ENCODE measurements at regions not wholly inside any gene's neighbourhood (a gene's known extent, or its start where the extent isn't known, plus 50 kb on each side); places are given as distances from the start of the nearest gene placed in this dataset.
"Not testable (repeated sequence)": the region's sequence is repeated elsewhere in the genome, so short reads cannot be mapped to it uniquely, and the experiment has no call there.

DNA sequence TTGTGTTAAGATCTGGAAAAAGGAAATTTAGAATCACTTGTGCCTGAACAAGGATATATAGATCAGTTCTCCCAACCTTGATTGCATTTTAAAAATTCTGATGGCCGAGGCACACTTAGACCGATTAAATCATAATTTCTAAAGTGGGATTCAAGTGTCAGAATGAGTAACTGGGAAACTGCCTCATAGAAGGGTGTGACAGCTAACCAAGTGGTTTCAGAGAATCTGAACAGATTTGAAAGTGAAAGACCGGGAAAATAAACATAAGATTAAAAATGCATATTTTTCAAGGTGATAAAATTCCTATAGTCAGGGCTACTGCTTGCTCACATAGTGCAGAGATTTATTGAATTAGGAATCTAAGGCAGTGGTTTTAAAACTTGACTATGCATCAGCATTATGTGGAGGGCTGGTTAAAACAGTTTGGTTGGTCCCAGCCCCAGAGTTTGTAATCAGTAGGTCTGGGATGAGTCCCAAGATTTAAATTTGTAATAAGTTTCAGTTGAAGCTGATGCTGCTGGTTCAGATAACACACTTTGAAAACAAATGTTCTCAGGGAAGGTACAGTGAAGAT lies 314.3 kb downstream of the NSUN3 start:
- H3K27me3 ChIP-seq (ENCODE audit: control insufficient read depth, insufficient read depth, low read length); H3K9ac ChIP-seq (ENCODE audit: low read length); H3K9me3 ChIP-seq (ENCODE audit: control insufficient read depth, low read depth, low read length); H3K27ac ChIP-seq (ENCODE audit: low read length); H3K36me3 ChIP-seq (ENCODE audit: control insufficient read depth, low read depth, low read length); H3K4me3 ChIP-seq (ENCODE audit: low read length): not testable (repeated sequence)
- H3K4me1 ChIP-seq (ENCODE audit: control insufficient read depth, low read depth, low read length), result peaks cover 19% of the 10 kb centered on the region

DNA sequence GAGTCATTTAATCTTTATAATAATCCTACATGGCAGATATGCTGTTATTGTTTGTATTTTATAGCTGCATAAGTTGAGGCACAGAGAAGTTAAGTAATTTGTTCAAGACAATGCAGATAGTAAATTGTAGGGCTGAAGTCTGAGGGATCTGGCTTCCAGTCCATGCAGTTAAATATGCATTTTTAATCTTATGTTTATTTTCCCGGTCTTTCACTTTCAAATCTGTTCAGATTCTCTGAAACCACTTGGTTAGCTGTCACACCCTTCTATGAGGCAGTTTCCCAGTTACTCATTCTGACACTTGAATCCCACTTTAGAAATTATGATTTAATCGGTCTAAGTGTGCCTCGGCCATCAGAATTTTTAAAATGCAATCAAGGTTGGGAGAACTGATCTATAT lies 315.0 kb downstream of the NSUN3 start:
- H3K36me3 ChIP-seq (ENCODE audit: control insufficient read depth, low read depth, low read length); H3K4me3 ChIP-seq (ENCODE audit: low read length); H3K27ac ChIP-seq (ENCODE audit: low read length); H3K27me3 ChIP-seq (ENCODE audit: control insufficient read depth, insufficient read depth, low read length); H3K9me3 ChIP-seq (ENCODE audit: control insufficient read depth, low read depth, low read length); H3K9ac ChIP-seq (ENCODE audit: low read length): not testable (repeated sequence)
- peaks cover 19% of the 10 kb centered on the region for H3K4me1 ChIP-seq (ENCODE audit: control insufficient read depth, low read depth, low read length)

DNA sequence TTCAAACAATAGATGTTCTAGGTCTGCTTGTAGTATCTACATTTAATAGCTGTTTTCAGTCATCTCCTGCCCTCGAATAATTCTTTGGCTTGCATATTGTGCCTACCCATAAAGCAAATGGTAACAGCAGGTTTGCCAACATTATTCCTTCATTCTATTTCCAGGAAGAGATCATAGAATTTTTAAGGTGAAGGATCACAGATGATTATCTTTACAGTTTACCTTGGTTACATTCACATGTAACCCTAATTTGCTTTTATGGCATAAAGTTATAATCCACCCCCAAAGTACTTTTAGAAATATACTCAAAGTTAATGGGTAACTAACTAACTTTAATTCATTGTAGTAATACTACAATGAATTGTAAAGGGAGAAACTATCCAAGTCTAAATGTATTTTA lies 315.5 kb downstream of the NSUN3 start:
- Histone ChIP-seq H3K27me3 (ENCODE audit: control insufficient read depth, insufficient read depth, low read length) (no peaks in the 10 kb centered on the region), H3K27ac (ENCODE audit: low read length) (no peak overlapping the region), H3K9ac (ENCODE audit: low read length) (no peak overlapping the region), H3K4me3 (ENCODE audit: low read length) (no peak overlapping the region), H3K9me3 (ENCODE audit: control insufficient read depth, low read depth, low read length) (no peaks in the 10 kb centered on the region), H3K36me3 (ENCODE audit: control insufficient read depth, low read depth, low read length) (no peaks in the 10 kb centered on the region), H3K4me1 (ENCODE audit: control insufficient read depth, low read depth, low read length) (peaks cover 19% of the 10 kb centered on the region)

DNA sequence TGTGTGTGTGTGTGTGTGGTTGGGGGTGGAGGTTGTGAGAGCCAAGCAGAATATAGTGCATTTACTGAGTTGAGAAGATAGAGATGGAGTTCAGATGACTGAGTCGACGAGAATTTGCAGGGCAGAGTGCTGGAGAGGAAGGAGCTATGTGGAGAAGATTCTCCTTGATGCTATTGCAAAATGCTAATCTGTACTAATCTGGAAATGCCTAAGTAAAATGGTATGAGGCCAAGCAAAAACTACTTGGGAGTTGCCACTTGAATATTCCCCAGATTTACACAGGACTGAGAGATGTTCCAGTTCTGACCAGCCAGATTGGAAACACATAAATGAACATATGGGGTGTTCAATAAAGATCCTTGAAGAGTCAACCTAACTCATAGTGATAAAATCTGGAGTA lies 316.4 kb downstream of the NSUN3 start:
- Histone ChIP-seq H3K9me3 (ENCODE audit: control insufficient read depth, low read depth, low read length) (no peaks in the 10 kb centered on the region), H3K4me1 (ENCODE audit: control insufficient read depth, low read depth, low read length) (peaks cover 10% of the 10 kb centered on the region), H3K27me3 (ENCODE audit: control insufficient read depth, insufficient read depth, low read length) (no peaks in the 10 kb centered on the region), H3K27ac (ENCODE audit: low read length) (no peak overlapping the region), H3K4me3 (ENCODE audit: low read length) (no peak overlapping the region), H3K9ac (ENCODE audit: low read length) (no peak overlapping the region), H3K36me3 (ENCODE audit: control insufficient read depth, low read depth, low read length) (no peaks in the 10 kb centered on the region)

DNA sequence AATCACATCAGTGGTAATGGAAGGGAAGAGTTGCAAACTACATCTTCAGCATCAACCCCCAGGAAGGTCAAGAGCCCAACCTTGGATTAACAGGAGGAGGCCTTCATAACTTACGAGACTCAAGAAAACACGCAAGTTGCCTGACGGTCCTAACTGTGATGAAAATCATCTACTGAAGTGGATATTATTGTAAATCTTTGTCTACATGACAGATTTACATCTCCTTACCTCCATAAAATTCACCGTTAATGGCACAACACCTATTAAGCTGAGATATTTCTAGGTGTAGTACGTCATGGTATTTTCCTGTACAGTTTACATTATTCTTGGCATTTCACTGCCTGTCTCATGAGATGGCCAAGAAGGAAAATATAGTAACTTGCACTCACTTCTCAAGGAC lies 332.0 kb downstream of the NSUN3 start:
- no peaks in the 10 kb centered on the region for H3K4me1 ChIP-seq (ENCODE audit: control insufficient read depth, low read depth, low read length)
- no peaks in the 10 kb centered on the region for H3K36me3 ChIP-seq (ENCODE audit: control insufficient read depth, low read depth, low read length)
- no peak overlapping the region for H3K27ac ChIP-seq (ENCODE audit: low read length)
- no peak overlapping the region for H3K4me3 ChIP-seq (ENCODE audit: low read length)
- no peaks in the 10 kb centered on the region for H3K27me3 ChIP-seq (ENCODE audit: control insufficient read depth, insufficient read depth, low read length)
- no peaks in the 10 kb centered on the region for H3K9me3 ChIP-seq (ENCODE audit: control insufficient read depth, low read depth, low read length)
- no peak overlapping the region for H3K9ac ChIP-seq (ENCODE audit: low read length)

DNA sequence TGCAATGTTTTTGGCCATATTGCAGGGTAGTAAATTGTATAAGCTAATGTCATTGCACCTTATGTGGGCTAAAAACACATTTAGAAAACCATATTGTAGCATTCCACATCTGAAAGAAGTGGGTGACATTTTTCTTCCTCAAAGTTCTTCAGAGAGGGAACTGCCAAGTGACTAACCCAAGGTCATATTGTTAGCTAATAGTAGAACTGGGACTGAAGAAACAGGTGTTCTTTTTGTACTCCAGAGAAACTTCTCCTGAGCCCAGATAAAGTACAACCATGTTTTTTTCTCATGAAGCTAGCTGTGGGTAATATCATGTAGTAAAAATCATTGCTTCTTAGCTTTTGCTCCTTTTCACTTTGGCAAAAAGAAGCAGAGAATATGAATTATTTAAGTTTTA lies 333.0 kb downstream of the NSUN3 start:
- H3K27ac ChIP-seq (ENCODE audit: low read length), result no peak overlapping the region
- no peaks in the 10 kb centered on the region for H3K36me3 ChIP-seq (ENCODE audit: control insufficient read depth, low read depth, low read length)
- no peak overlapping the region for H3K9ac ChIP-seq (ENCODE audit: low read length)
- H3K4me1 ChIP-seq (ENCODE audit: control insufficient read depth, low read depth, low read length), result no peaks in the 10 kb centered on the region
- no peaks in the 10 kb centered on the region for H3K9me3 ChIP-seq (ENCODE audit: control insufficient read depth, low read depth, low read length)
- no peak overlapping the region for H3K4me3 ChIP-seq (ENCODE audit: low read length)
- H3K27me3 ChIP-seq (ENCODE audit: control insufficient read depth, insufficient read depth, low read length), result no peaks in the 10 kb centered on the region

DNA sequence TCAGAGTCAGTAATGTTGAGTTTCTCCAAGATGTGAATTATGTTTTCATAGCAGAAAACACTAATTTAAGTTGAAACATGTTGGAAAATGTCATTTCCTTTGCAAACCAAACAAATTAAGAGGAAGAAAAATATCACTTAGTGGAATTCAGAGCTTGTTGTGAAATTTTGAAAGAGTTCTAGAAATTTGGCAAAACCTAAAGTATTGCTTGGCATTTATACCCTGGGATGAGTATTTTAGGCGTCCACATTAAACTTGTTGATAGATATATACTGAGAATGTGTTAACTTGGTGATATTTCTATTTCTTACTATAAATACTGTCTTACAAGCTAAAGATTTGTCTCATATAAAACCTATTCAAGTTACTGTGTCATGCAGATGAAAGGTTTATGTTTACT lies 335.2 kb downstream of the NSUN3 start:
- Histone ChIP-seq H3K4me3 (ENCODE audit: low read length) (no peak overlapping the region), H3K36me3 (ENCODE audit: control insufficient read depth, low read depth, low read length) (no peaks in the 10 kb centered on the region), H3K27me3 (ENCODE audit: control insufficient read depth, insufficient read depth, low read length) (no peaks in the 10 kb centered on the region), H3K9ac (ENCODE audit: low read length) (no peak overlapping the region), H3K9me3 (ENCODE audit: control insufficient read depth, low read depth, low read length) (no peaks in the 10 kb centered on the region), H3K27ac (ENCODE audit: low read length) (no peak overlapping the region), H3K4me1 (ENCODE audit: control insufficient read depth, low read depth, low read length) (no peaks in the 10 kb centered on the region)

DNA sequence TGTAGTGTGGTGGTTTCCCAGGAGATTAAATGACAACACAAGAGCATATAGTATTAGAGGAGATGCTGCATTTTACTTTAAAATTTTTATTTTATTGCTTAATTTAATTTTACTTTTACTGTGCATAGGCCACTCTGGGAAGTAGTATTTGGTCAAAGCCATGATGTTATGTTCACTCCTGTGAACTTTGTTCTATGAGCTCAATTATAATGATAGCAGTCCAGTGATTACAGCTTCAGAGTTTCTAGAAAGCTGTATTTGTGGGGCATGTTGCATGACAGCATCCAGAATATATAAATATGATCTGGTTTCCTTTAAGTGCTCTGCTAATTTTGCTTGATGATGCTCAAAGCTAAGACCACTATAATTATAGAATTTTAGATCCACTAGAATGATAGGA lies 338.6 kb downstream of the NSUN3 start:
- no peak overlapping the region for H3K27ac ChIP-seq (ENCODE audit: low read length)
- no peaks in the 10 kb centered on the region for H3K9me3 ChIP-seq (ENCODE audit: control insufficient read depth, low read depth, low read length)
- H3K4me1 ChIP-seq (ENCODE audit: control insufficient read depth, low read depth, low read length), result no peaks in the 10 kb centered on the region
- no peak overlapping the region for H3K9ac ChIP-seq (ENCODE audit: low read length)
- no peaks in the 10 kb centered on the region for H3K36me3 ChIP-seq (ENCODE audit: control insufficient read depth, low read depth, low read length)
- no peak overlapping the region for H3K4me3 ChIP-seq (ENCODE audit: low read length)
- no peaks in the 10 kb centered on the region for H3K27me3 ChIP-seq (ENCODE audit: control insufficient read depth, insufficient read depth, low read length)

DNA sequence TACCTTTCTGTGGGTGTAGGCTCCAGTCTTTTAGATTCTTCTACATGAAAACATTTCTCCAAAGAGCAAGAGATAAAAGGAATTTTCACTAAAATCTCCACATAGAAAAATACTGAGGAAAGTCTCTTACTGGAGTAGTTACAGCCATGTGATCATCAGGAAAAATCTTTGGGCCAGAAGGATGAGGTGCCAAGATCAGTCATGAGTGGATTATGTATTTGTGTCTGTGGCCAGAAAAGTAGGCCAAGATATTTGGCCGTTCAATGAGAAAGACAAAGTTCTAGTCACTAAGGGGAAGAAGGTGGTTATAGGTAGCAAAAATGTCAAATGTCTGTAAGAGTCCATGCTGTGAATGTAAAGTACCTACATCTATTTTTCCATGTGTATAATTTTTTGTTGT lies 339.3 kb downstream of the NSUN3 start:
- Histone ChIP-seq H3K9me3 (ENCODE audit: control insufficient read depth, low read depth, low read length) (no peaks in the 10 kb centered on the region), H3K36me3 (ENCODE audit: control insufficient read depth, low read depth, low read length) (no peaks in the 10 kb centered on the region), H3K4me1 (ENCODE audit: control insufficient read depth, low read depth, low read length) (no peaks in the 10 kb centered on the region), H3K9ac (ENCODE audit: low read length) (no peak overlapping the region), H3K27me3 (ENCODE audit: control insufficient read depth, insufficient read depth, low read length) (no peaks in the 10 kb centered on the region), H3K27ac (ENCODE audit: low read length) (no peak overlapping the region), H3K4me3 (ENCODE audit: low read length) (no peak overlapping the region)

DNA sequence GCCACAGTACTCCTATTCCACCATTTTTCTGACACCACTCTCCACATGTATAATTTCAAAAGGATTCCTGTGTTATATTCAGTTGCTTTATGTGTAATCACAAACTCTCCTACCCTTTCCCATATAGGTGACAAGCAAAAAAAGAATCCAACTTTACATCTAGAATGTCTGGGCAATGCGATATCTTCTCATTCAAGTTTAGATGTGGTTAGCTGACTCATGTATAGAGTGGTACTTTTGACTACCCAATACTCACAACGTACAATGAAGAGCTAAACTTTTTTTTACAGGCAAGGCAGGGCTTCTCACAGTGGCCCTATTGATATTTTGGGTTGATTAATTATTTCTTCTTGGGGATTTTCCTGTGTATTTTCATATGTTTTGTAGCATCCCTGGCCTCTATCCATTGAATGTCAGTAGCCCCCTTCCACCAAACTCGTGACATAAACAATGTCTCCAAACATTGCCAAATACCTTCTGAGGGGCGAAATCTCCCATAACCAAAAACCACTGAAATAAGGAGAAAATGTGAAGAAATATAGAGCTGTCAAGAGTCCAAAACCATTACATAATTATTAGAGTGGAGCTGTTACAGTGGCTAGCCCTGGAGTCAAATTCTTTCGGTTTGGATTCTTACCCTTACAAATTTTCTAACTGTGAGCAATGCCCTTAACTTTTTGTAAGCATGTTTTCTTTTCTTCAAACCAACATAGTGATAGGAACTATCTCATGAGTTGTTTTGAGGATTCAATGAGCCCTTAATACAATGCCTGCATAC lies 342.6 kb downstream of the NSUN3 start:
- Histone ChIP-seq H3K27me3 (ENCODE audit: control insufficient read depth, insufficient read depth, low read length) (no peaks in the 10 kb centered on the region), H3K27ac (ENCODE audit: low read length) (no peak overlapping the region), H3K4me1 (ENCODE audit: control insufficient read depth, low read depth, low read length) (no peaks in the 10 kb centered on the region), H3K36me3 (ENCODE audit: control insufficient read depth, low read depth, low read length) (no peaks in the 10 kb centered on the region), H3K9me3 (ENCODE audit: control insufficient read depth, low read depth, low read length) (no peaks in the 10 kb centered on the region), H3K9ac (ENCODE audit: low read length) (no peak overlapping the region), H3K4me3 (ENCODE audit: low read length) (no peak overlapping the region)

DNA sequence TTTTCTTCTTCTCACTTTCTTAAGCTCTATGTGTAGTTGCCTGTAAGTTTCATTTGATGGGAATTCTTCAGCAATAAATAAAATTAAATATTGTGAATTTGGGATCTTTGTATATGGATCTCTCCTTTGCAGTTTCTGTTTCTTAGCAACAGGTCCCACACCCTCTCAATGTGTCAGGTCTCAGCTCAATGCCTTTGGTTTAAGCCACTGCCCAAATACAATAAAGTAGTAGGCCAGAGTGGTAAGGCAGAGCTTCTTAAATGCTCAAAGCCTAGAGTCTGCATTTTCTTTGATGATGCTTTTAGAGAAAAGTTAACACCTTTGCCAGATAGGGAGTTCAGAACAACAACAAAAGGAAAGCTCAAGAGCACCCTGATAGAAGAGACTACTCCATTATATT lies 343.7 kb downstream of the NSUN3 start:
- Histone ChIP-seq H3K27me3 (ENCODE audit: control insufficient read depth, insufficient read depth, low read length) (no peaks in the 10 kb centered on the region), H3K9ac (ENCODE audit: low read length) (no peak overlapping the region), H3K27ac (ENCODE audit: low read length) (no peak overlapping the region), H3K9me3 (ENCODE audit: control insufficient read depth, low read depth, low read length) (no peaks in the 10 kb centered on the region), H3K4me1 (ENCODE audit: control insufficient read depth, low read depth, low read length) (no peaks in the 10 kb centered on the region), H3K36me3 (ENCODE audit: control insufficient read depth, low read depth, low read length) (no peaks in the 10 kb centered on the region), H3K4me3 (ENCODE audit: low read length) (no peak overlapping the region)

DNA sequence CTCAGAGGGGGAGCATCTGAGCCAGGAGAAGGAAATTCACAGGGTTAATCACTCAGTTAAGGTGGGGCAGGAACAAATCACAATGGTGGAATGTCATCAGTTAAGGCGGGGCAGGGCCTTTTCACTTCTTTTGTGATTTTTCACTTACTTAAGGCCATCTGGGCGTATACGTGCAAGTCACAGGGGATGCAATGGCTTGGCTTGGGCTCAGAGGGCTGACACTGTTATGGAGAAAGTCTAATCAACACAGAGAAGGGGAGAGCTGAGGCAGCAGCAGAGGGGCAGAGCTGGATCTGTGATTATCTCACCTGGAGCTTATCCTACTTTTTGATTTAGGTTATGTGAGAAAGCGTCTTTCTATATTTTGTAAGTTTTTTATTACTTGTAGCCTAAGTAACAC lies 350.1 kb downstream of the NSUN3 start:
- not testable (repeated sequence) for H3K27me3 ChIP-seq (ENCODE audit: control insufficient read depth, insufficient read depth, low read length); H3K4me3 ChIP-seq (ENCODE audit: low read length); H3K9me3 ChIP-seq (ENCODE audit: control insufficient read depth, low read depth, low read length); H3K36me3 ChIP-seq (ENCODE audit: control insufficient read depth, low read depth, low read length); H3K9ac ChIP-seq (ENCODE audit: low read length)
- peak overlapping the region; percentile 20 for H3K27ac ChIP-seq (ENCODE audit: low read length)
- peaks cover 13% of the 10 kb centered on the region for H3K4me1 ChIP-seq (ENCODE audit: control insufficient read depth, low read depth, low read length)

Measured in iPS-18a (cell line).